K562 (cell line): ENCODE measurements at regions not wholly inside any gene's neighbourhood (a gene's known extent, or its start where the extent isn't known, plus 50 kb on each side); places are given as distances from the start of the nearest gene placed in this dataset.

ENCODE experiments used
- ATAC-seq: fragments of 200-7000 bp; cut with Tn5 transposase; 3 replicates; pipeline ENCODE4 v1.9.1; 2020; ENCODE audit warnings: moderate library complexity
- BruUV-seq: library from RNA; stranded (reverse); fragments of 400-500 nt; replicated peaks from 2 replicates; lab custom pipeline; 2021; lab: Mats Ljungman, UMichigan
- CTCF ChIA-PET: fragments of 300-600 bp; formaldehyde crosslinking; extraction: SDS; loops from one replicate; lab custom pipeline; 2021; ENCODE audit warnings: low intra/inter-chr PET ratio; lab: Yijun Ruan, JAX
- POLR2A ChIA-PET: fragments of 300-600, 350-650 bp; sonication (Branson Sonifier 250); formaldehyde crosslinking; extraction: SDS; loops from one replicate; lab custom pipeline; 2021; ENCODE audit warnings: antibody characterized with exemption, inconsistent platforms; lab: Yijun Ruan, JAX
- DNase-seq, 4 experiments: peaks; one replicate each; pipeline versions ENCODE4 v3.0.0 to v3.0.0-alpha.2; 2011 to 2018; ENCODE audit warnings: low spot score in 3 of 4, mixed read lengths in 3 of 4; ENCODE audit errors: extremely low read depth in 1 of 4
- FAIRE-seq: peaks from 2 replicates; lab custom pipeline; 2011; peaks lifted over from hg19 to GRCh38; lab: Jason Lieb, UNC
- H2AFZ ChIP-seq: 2 replicates; pipeline ENCODE4 v1.6.0; 2011; ENCODE audit warnings: low read depth, low read length, control low read depth, inconsistent platforms
- H3K27ac ChIP-seq: fragments of 200-600 bp; 3 replicates; pipeline ENCODE4 v1.8.0; 2011; ENCODE audit warnings: low read depth, mild to moderate bottlenecking, control low read depth, inconsistent platforms, low read length, moderate library complexity, mixed read lengths; ENCODE audit errors: extremely low read depth
- H3K27me3 ChIP-seq, 2 experiments: fragments of 300-600 bp in 1 of 2; 2 replicates in 1 of 2; 3 replicates in 1 of 2; pipeline versions ENCODE4 v1.6.0 to v1.8.0; 2011; ENCODE audit warnings: inconsistent platforms in 2 of 2, low read length in 2 of 2, mild to moderate bottlenecking in 1 of 2, mixed read lengths in 1 of 2, moderate library complexity in 1 of 2; ENCODE audit not compliant: control insufficient read depth in 2 of 2, insufficient read depth in 2 of 2
- H3K36me3 ChIP-seq: fragments of 300-600 bp; 3 replicates; pipeline ENCODE4 v1.8.0; 2011; ENCODE audit warnings: mild to moderate bottlenecking, low read length, inconsistent platforms; ENCODE audit not compliant: control insufficient read depth, insufficient read depth
- H3K4me1 ChIP-seq, 2 experiments: fragments of 200-600 bp in 1 of 2; replicated peaks in 1 of 2; 2 replicates in 1 of 2; 3 replicates in 1 of 2; pipeline versions ENCODE4 v1.5.1 to v1.8.0; 2011; ENCODE audit warnings: inconsistent platforms in 2 of 2, low read length in 2 of 2, mild to moderate bottlenecking in 1 of 2, mixed read lengths in 1 of 2, moderate library complexity in 1 of 2; ENCODE audit not compliant: control insufficient read depth in 2 of 2, insufficient read depth in 2 of 2
- H3K4me2 ChIP-seq: 2 replicates; pipeline ENCODE4 v1.6.1; 2011; ENCODE audit warnings: low read length, control low read depth, inconsistent platforms, mixed read lengths; ENCODE audit not compliant: insufficient read depth
- H3K4me3 ChIP-seq: fragments of 200-600 bp; sonication (generic), shearing (Covaris generic); 2 replicates; pipeline ENCODE4 v1.5.1; 2016; ENCODE audit warnings: control low read depth, inconsistent platforms
- H3K79me2 ChIP-seq: fragments of 200-600 bp; 3 replicates; pipeline ENCODE4 v1.8.0; 2011; ENCODE audit warnings: low read length, inconsistent platforms; ENCODE audit not compliant: control insufficient read depth, insufficient read depth
- H3K9ac ChIP-seq, 2 experiments: 2 replicates each; pipeline versions ENCODE4 v1.6.0 to v1.6.1; 2011; ENCODE audit warnings: low read depth in 2 of 2, low read length in 2 of 2, control low read depth in 1 of 2, inconsistent platforms in 1 of 2, mild to moderate bottlenecking in 1 of 2, mixed read lengths in 1 of 2; ENCODE audit not compliant: insufficient read depth in 1 of 2
- H3K9me1 ChIP-seq: one replicate; pipeline ENCODE4 v1.6.0; 2011; ENCODE audit warnings: inconsistent platforms, mild to moderate bottlenecking, low read length, moderate library complexity; ENCODE audit not compliant: control insufficient read depth, insufficient read depth
- H3K9me3 ChIP-seq: replicated peaks from 2 replicates; pipeline ENCODE4 v1.5.1; 2011; ENCODE audit warnings: low read depth, low read length, inconsistent platforms; ENCODE audit not compliant: control insufficient read depth, insufficient read depth
- H4K20me1 ChIP-seq: replicated peaks from 2 replicates; pipeline ENCODE4 v1.6.1; 2011; ENCODE audit warnings: low read length, inconsistent platforms, mixed read lengths; ENCODE audit not compliant: control insufficient read depth, insufficient read depth
- KDM4B ChIP-seq, 2 experiments: fragments of 450-650 bp in 1 of 2; sonication (generic) in 1 of 2; IDR thresholded peaks; 2 replicates each; pipeline ENCODE4 v1.6.1; 2016 to 2017; ENCODE audit warnings: borderline replicate concordance in 2 of 2, antibody characterized with exemption in 1 of 2, low read depth in 1 of 2, mild to moderate bottlenecking in 1 of 2
- MED1 ChIP-seq: sonication (generic); formaldehyde crosslinking; IDR thresholded peaks from 2 replicates; pipeline ENCODE4 v1.8.1; 2023; ENCODE audit warnings: missing genetic modification reagents, borderline replicate concordance
- POLR3A ChIP-seq: IDR thresholded peaks from 2 replicates; pipeline ENCODE4 v1.6.1; 2011; ENCODE audit warnings: borderline replicate concordance, mild to moderate bottlenecking, moderate library complexity; ENCODE audit not compliant: insufficient read length, insufficient read depth; ENCODE audit errors: extremely low read depth
- RBM34 ChIP-seq: fragments of 200-400 bp; formaldehyde crosslinking; IDR thresholded peaks from 2 replicates; pipeline ENCODE4 v1.6.1; 2018; ENCODE audit warnings: low read length, borderline replicate concordance; ENCODE audit not compliant: insufficient read depth
- in situ Hi-C: fragments of 300-500 bp; cut with MboI; formaldehyde crosslinking; loops from 4 replicates; pipeline ENCODE4 v1.15.0; 2018; ENCODE audit warnings: inconsistent platforms, mixed read lengths
- intact Hi-C: fragments of 100-400 bp; cut with micrococcal nuclease; formaldehyde crosslinking; loops from 2 replicates; pipeline ENCODE4 v1.14.2; 2022
- TF ChIP-seq, protein P1 (sequence below): fragments of 250-450 bp; sonication (Bioruptor Pico); IDR thresholded peaks from 2 replicates; pipeline ENCODE4 v1.5.0; 2020; ENCODE audit warnings: mild to moderate bottlenecking
- TF ChIP-seq, protein P2 (sequence below): IDR thresholded peaks from 3 replicates; pipeline ENCODE4 v1.6.1; 2011; ENCODE audit warnings: borderline replicate concordance, mild to moderate bottlenecking; ENCODE audit not compliant: insufficient read length, insufficient read depth

DNA sequence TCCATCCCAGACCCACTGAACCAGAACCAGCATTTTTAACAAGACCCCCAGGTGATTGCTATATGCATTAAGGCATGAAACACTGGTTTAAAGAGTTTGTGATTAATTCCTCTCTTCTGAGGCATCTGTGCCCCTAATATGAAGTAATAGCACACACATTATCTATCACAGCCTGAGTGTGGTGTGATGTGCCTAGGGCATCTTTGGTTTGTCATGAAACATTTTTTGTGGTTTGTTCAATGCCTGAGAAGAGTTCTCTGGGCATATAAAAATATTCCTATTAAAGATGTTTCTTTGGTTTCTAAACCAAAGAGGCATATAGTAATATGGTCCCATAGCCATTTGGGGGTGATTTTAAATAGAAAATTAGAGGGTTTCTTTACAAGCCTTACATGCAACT is 221.7 kb upstream of the SPOPL start:
- ATAC-seq: no peak
- no peaks in the 10 kb centered on the region for H3K9me3 ChIP-seq
- H3K9me1 ChIP-seq: no peaks in the 10 kb centered on the region

More for the DNA sequence above, 221.7 kb upstream of the SPOPL start:
- no TSS peak for BruUV-seq
- Histone ChIP-seq H3K27me3 (no peaks in the 10 kb centered on the region), H3K36me3 (no peaks in the 10 kb centered on the region), H4K20me1 (no peaks in the 10 kb centered on the region), H3K27ac (no peak overlapping the region), H3K4me1 (no peaks in the 10 kb centered on the region), H3K4me3 (no peak overlapping the region), H3K9ac (no peak overlapping the region), H3K79me2 (no peaks in the 10 kb centered on the region), H2AFZ (no peak overlapping the region), H3K4me2 (no peak overlapping the region)
- ChIA-PET CTCF (no interaction called here), POLR2A (no interaction called here)
- TF ChIP-seq, protein P1, sequence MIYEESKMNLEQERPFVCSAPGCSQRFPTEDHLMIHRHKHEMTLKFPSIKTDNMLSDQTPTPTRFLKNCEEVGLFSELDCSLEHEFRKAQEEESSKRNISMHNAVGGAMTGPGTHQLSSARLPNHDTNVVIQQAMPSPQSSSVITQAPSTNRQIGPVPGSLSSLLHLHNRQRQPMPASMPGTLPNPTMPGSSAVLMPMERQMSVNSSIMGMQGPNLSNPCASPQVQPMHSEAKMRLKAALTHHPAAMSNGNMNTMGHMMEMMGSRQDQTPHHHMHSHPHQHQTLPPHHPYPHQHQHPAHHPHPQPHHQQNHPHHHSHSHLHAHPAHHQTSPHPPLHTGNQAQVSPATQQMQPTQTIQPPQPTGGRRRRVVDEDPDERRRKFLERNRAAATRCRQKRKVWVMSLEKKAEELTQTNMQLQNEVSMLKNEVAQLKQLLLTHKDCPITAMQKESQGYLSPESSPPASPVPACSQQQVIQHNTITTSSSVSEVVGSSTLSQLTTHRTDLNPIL (CRISPR knock-in tag): no peak
- TF ChIP-seq POLR3A: no peak
- no peak for TF ChIP-seq KDM4B (IDR thresholded peaks at IDR 0.05; ENCODE audit: borderline replicate concordance in 2 of 2, low read depth in 1 of 2)
- no peak for TF ChIP-seq RBM34
- TF ChIP-seq MED1: no peak
- TF ChIP-seq, protein P2, sequence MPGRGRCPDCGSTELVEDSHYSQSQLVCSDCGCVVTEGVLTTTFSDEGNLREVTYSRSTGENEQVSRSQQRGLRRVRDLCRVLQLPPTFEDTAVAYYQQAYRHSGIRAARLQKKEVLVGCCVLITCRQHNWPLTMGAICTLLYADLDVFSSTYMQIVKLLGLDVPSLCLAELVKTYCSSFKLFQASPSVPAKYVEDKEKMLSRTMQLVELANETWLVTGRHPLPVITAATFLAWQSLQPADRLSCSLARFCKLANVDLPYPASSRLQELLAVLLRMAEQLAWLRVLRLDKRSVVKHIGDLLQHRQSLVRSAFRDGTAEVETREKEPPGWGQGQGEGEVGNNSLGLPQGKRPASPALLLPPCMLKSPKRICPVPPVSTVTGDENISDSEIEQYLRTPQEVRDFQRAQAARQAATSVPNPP: no peak
- FAIRE-seq (no peak), DNase-seq (no peak)
- in situ Hi-C loops: no loop called here
- intact Hi-C loops: no loop called here
